Head of caudate nucleus (tissue), 42 donors: ENCODE measurements at regions not wholly inside any gene's neighbourhood (a gene's known extent, or its start where the extent isn't known, plus 50 kb on each side); places are given as distances from the start of the nearest gene placed in this dataset.

Source experiments
- DNase-seq, 42 donors: peaks; one replicate each; pipeline versions ENCODE4 v3.0.0 to v3.0.0-alpha.2; 2020 to 2021; ENCODE audit warnings: mixed read lengths in 7 of 42
- intact Hi-C: fragments of 100-400 bp; cut with DNase I; formaldehyde crosslinking; loops from one replicate; pipeline ENCODE4 v1.15.0; 2022

DNA sequence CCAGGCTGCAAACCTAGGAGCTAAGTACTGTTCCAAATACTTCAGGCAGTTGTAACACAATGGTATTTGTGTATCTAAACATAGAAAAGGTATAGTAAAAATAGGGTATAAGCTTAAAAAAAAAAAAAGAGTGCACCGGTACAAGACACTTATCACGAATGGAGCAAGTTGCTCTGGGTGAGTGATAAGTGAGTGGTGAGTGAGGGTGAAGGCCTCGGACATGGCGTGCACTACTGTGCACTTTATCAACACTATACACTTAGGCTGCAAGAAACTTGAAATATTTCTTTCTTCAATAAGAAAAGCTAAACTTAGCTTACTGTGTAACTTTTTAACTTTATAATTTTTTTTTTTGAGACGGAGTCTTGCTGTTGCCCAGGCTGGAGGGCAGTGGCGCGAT lies 159.5 kb upstream of the PDE10A start:
- DNase-seq: no peak
- intact Hi-C loops: no loop called here

DNA sequence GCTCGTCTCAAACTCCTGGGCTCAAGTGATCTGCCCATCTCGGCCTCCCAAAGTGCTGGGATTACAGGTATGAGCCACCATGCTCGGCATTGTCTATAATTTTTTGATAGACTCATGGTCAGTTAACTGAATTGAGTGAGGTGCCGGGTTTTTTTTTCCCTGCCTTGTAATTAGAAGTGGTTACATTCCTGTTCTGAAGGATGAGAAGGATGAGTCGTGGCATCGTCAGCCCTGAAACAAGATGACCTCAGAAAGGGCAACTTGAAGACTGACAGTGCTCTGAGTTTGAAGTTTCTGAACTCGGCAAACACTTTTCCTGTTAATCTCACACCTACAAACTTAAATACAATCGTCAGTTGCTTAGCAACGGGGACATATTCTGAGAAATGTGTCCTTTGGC lies 158.7 kb upstream of the PDE10A start:
- DNase-seq: no peak
- intact Hi-C loops: no loop called here

DNA sequence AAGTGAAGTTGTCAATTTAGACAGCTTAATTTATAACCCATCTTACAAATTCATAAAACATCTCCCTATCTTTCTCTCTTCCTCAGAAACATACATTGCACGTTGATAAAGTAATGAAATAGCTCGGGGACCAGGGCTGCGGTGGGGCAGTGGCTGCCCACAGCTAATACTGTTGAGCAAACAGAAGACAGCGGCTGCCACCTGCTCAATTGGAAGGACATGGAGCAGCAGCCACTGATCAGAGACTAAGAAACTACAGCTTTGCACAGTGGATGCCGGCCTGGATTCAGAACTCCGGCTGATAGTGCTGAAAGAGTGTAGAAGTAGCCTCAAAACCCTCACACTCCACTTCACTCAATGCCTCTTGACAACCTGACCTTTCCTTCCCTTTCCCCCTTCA lies 157.9 kb upstream of the PDE10A start:
- DNase-seq: no peak
- intact Hi-C loops: no loop called here

DNA sequence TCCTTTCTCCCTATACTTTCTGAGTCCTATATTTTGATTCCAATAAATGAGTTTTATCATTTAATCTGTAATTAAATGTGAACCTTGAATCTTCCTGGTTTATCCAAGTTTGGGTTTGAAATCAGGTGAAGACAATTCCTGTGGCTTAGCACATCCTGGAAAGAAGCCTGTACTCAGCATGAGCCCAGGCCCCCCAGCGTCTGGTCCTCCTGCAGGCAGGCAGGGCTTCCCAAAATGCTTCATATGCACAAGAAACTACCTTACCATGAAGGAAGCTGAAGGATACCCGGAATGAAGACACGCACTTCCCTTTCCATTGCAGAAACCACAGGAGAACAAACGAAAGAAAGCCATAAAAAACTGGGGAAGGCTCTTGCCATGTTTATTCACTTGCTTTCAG lies 157.4 kb upstream of the PDE10A start:
- DNase-seq: no peak
- intact Hi-C loops: no loop called here

DNA sequence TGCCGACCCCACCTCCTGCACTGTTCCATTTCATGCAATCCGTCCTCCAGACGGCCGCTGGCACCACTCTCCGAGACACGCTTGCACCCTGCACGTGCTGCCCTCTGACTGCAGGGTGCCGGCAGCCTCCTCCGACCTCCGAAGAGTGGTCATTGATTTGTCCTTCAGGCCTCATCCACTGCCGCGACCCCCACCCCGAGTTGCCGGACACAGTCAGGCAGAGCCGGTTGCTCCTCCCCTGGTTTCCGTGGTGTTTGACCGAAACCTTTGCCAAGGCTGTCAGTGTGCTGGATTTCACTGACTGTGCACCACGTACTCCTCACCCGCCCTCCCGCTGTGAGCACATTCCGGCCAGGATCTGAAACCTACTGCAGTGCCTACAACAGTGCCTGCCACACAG lies 156.4 kb upstream of the PDE10A start:
- DNase-seq: peak in 1 of 42 donors; percentile 31
- intact Hi-C loops: no loop called here

DNA sequence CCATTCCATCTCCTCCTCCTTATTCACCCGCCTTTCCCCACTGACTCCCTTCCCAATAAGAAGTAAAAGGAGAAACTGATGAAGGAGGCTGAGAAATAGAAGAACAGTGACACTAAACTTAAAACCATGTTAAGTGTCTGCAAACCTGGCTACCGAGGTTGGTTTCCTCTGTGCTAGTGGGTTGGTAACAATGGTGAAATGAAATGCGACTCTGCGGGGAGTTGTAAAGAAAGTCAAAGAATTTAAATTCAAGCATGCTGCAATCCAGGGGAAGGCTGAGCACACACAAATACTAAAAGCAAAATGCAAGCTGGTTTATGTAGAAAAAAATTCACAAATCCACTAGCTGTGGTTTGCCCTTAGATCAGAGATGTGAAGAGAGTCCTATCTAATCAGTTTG lies 155.2 kb upstream of the PDE10A start:
- DNase-seq: no peak
- intact Hi-C loops: no loop called here

DNA sequence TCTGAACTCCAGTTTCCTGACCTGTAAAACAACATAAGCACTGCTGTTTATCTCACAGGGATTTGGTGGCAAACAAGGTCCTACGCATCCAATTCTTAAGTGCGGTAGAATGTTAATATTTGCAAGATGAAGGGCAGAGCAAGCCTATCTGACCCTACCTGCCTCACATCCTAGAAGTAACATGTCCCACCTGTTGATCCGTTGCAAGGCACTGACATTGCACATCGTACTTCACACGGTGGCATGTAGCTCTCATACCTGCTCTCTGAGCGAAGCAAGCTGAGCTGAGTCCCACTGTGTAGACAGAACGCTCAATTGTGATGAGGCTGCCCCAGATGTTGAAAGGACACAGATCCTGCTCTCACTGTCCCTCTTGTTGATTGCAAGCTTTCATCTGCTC lies 154.7 kb upstream of the PDE10A start:
- DNase-seq: no peak
- intact Hi-C loops: no loop called here

DNA sequence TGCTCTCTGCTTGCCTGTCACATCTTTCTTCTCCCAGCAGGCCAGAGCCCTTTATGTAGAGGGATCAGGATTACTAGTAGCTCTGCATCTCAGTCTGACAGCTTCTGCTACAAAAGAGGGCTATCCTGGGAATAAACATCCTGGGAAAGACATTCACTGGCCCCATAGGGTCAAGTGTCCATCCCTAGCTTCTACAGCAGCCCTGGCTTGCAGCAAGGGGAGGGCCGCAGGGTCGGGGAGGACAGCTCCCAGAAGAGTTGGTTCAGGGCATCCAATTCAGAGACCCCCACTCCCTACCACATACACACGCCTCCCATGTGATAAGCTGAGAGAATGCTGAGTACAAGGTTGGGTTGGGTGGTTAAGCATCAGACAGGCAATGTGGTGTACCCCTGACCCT lies 154.1 kb upstream of the PDE10A start:
- DNase-seq: no peak

DNA sequence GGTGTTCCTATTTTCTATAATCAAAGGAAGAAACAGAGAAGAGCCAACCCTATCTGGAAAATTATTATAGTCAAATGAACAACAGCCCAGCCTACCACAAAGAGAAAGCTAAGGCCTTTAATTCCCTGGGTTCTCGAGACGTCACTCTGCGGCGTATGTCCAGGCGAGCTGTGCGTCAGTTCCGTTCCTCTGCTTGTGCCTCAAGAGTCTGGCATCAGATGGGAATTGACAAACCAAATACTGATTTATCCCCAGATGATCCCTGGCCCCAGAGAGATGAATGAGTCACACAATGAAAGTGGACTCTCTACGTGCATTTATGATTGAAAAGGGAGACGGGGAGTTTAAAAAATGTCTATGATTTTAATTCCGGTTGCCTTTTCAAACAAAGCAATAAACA lies 151.6 kb upstream of the PDE10A start:
- DNase-seq: no peak
- intact Hi-C loops: no loop called here

More for the DNA sequence above, 154.1 kb upstream of the PDE10A start:
- intact Hi-C loops: no loop called here

DNA sequence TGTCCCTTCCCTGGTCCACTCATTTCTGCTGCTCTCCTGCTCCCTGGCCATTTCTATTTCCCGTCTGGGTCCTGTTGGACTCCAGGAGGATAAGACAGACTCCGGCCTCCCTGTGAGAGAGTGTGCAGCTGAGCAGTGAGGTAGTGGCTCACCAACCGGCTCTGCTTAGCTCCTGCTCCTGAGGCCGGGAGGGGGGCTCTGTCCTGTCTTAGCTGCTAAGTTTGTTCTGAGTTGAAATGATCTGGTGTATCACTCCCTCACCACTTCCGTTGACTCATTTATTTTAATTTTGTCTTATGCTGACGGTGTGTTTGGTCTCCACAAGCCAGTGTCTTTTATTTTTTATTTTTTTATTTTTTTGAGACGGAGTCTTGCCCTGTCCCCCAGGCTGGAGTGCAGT lies 148.5 kb upstream of the PDE10A start:
- intact Hi-C loops: no loop called here
- DNase-seq: no peak

DNA sequence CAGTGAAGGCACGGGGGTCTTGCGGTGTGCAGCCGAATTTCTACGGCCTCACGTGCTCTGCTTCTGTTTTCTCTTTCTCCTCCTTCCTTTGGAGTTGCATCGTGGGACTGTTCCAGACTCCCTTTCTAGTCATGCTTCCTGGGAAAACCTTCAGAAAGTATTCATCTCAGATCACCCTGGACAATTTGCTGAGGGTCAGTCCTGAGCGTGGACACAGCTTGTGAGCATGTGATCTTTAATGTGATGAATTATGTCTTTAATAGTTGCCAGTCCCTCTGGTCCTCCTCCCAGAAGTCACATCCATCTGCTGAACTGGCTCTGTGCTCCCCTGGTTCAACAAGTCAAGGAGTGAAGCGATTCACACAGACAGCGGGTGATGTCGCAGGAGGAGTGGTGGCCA lies 145.0 kb upstream of the PDE10A start:
- peak in 1 of 42 donors; percentile 8 for DNase-seq
- intact Hi-C loops: no loop called here

DNA sequence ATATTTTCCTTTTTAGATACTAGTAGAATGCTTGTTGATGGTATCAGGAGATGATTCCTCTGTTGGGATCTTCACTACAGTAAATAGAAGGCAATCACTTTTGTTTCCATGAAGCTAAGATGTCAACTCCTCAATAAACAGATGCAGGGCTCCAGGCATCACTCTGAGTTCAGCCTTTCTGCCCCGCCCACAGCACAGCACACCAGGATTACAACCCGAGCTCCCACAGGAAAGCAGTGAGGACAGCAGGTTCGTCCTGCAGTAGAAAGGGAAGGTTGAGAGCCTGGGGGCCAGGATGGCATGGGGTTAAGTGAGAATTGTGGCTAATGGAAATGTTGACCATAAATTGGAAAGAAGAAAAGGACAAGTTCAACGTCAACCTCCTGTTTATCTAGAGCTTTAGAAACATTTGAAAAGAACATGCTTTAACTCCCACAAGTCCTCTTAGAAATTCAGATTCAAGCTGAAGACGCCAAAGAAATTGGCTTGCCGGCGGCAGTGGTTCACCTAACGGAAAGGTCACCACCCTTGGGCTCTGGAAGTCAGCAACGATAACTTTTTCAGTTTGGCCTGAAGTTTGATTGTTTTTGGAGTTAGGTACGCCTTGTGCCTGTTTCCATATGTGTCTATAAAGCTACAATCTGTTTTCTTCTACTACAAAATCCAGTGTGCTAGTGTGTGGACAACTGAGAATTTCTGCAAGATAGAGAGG lies 144.4 kb upstream of the PDE10A start:
- DNase-seq: peak in 1 of 42 donors; percentile 37
- intact Hi-C loops: no loop called here

DNA sequence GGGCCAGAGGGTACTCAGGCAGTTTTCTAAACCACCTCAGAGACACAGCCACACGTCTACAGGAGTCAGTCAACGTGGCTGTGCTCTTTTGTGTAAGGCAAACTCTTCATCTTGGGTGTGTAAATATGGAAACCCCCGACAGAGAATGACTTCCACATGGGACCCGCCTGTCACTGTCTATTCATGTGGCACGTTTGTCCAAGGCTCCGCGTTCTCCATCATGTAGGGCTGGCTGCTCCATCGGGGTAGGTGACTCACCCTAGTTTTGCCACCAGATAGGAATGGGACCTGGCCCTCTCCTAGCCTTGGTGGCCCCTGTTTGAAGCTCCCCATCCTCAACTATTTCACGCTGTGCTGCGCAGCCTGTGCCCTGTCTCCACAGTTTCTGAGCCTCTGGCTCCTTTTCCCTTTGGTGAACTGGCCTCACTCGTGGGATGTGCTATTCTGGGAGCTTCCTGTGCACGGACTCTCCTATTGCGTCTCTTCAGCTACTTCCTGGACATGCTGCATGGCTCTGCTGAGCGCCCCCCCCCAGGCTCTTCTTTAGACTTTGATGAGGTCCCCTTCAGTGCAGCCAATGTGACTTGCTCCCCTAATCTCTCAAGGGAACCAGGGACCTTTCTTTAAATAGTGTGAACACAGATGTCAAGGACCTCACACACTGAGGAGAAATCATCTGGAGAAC lies 143.2 kb upstream of the PDE10A start:
- peak in 2 of 42 donors; percentile 7 to 37 for DNase-seq
- intact Hi-C loops: no loop called here

DNA sequence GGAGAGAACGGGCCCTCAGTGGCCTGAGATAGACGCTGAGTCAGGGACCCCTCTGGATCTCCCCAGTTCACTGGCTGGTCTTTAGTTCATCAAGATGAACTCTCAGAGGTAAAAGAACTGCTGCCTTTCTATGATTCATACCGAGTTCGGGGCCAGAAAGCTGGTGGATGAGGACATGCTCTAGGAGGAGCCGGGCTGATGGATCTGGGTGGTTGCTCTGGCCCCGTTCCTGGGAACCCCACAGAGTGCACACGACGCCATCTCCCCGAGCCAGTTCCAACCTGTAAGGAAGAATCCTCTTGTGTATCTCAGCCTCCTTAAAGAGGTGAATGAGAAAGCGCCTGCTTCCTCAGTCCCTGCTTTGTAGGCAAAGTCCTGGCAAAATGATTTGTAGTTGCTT lies 142.6 kb upstream of the PDE10A start:
- intact Hi-C loops: no loop called here
- DNase-seq: peak in 1 of 42 donors; percentile 39

DNA sequence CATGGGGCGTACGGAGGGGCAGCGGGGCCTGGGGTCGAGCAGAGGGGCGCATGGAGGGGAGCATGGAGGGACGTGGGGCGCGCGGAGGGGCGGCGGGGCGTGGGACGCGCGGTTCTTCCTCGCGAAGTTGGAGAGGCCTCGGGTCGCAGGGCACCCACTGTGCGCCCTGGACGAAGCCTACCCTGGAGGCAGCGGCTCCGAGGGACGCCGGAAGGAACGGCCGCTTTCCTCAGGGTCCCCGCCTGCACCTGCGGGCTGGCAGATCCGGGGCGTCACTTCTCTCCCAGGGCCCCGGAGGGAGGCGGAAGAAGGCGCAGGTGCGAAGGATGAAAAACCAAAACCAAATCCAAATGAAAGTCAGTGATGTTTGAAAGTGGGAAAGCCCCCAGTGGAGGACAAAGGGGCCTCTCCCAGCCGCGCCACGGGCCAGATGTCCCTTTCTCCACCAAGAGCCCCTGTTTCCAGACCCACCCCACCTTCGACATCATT lies 142.1 kb upstream of the PDE10A start:
- intact Hi-C loops: no loop called here
- DNase-seq: peak in 1 of 42 donors; percentile 37

DNA sequence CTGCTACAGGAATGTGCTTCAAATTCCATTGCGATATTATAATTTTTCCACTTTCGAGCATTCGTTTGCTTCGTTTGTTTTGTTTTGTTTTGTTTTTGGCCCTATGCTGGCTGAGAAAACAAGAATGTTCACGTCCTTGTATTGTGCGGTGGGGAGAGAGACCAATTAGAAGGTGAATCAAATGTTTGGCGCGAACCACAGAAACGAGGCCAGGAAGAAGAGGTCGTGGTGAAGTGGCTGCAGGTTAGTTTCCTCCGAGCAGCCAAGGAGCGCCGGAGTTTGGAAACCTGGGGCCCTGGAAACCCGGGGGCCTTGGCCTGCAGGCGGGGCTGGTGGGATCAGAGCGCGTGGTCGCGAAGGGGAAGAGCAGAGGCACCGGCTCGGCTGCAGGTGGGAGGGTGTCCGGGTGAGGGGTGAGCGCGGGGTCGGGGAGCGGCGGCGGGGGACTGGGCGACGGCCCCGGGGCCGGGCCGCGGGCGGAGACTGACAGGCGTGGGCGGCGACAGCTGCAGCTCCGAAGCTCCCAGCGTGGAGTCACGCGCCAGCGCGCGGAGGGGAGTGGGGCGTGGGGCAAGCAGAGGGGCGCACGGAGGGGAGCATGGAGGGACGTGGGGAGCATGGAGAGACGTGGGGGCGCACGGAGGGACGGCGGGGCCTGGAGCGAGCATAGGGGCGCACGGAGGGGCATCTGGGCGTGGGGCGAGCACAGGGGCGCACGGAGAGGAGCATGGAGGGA lies 141.5 kb upstream of the PDE10A start:
- intact Hi-C loops: no loop called here
- DNase-seq: peak in 34 of 42 donors; percentile 7 to 79 (median 55)

DNA sequence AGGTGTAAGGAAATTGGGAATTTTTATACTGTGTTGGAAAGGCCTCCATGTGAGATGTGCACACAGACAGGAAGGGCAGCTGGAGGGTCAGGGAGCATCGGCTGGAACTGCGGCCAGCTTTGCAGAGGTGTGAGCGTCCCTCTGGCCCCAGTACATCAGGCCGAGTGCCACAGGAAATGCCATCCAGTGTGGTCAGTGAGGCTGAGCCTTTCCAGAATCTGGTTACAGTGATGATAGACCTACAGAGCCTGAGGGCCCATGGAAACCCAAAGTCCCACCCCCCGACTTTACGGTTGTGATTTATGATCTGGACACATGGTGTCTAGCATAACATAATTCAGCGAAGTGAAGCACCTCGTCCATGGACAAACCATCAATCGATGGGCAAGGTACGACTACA lies 137.3 kb upstream of the PDE10A start:
- DNase-seq: peak in 2 of 42 donors; percentile 26 to 35
- intact Hi-C loops: no loop called here

DNA sequence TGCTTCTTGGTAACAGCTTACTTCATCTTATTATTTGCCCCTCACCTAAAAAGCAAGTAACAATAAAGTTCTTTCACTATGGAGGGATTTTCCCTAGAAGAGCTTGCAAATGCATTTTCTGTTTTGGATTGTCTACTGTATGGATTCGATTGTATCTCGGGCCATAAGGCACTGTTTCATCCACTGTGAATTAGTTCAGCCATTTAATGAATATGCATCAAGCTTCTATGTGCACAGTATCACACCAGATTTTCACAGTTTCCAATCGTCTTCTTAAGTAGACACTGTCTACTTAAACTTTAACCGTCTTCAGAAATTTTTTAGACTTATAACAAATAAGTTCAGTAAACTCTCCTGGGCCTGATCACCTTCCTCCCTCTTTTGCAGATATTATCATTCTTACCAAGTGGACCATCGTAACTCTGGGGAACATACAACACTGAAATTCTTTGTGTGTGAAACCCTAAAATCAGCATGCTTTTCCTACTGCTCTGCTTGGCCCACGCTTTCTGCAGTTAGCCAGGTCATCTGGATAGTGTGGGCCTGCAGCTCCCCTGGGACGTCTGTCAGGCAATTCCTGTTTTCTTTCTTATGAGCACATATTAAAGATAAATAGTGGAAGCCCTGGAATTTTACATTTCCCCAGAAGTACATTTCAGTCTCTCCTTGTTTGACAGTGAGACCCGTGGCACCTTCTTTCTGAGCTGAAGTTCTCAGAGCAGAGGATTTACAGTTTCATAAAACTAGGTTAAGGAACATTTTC lies 136.5 kb upstream of the PDE10A start:
- intact Hi-C loops: no loop called here
- DNase-seq: peak in 4 of 42 donors; percentile 29 to 39 (median 35)

DNA sequence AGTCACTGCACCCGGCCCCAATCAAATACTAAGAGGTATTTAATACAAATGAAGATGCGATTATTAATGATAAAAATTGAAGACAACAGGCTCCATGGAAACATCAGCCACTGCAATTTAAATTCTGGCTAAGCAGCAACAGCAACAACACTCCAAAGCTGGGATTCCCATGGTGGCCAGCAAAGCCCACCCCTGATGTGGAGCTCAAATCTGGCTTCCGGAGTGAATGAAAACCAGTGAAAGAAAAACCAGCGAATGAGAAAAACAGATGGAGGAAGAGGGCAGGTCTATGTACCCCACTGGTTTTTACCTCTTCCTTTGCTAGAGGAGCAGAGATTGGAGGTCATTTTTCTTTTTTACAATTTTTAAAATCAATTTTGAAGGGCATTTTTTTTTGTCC lies 135.9 kb upstream of the PDE10A start:
- intact Hi-C loops: no loop called here
- no peak for DNase-seq
